DOHH2 (cell line): ENCODE measurements at regions not wholly inside any gene's neighbourhood (a gene's known extent, or its start where the extent isn't known, plus 50 kb on each side); places are given as distances from the start of the nearest gene placed in this dataset.

Source experiments
- H3F3A ChIP-seq: fragments of 200-600 bp; sonication (generic), shearing (Covaris generic); 2 replicates; pipeline ENCODE4 v1.6.0; 2016; ENCODE audit warnings: antibody characterized with exemption, mild to moderate bottlenecking; ENCODE audit not compliant: control insufficient read depth, insufficient read depth
- H3K27ac ChIP-seq: fragments of 200-600 bp; sonication (generic); 2 replicates; pipeline ENCODE4 v1.5.1; 2014; ENCODE audit warnings: low read depth, mild to moderate bottlenecking, low read length, moderate library complexity
- H3K27me3 ChIP-seq: fragments of 200-600 bp; sonication (generic); 2 replicates; pipeline ENCODE4 v1.6.1; 2014; ENCODE audit warnings: mild to moderate bottlenecking, low read length, mixed read lengths; ENCODE audit not compliant: control insufficient read depth
- H3K36me3 ChIP-seq: fragments of 200-600 bp; sonication (generic); 2 replicates; pipeline ENCODE4 v1.6.1; 2014; ENCODE audit warnings: mild to moderate bottlenecking, low read length, moderate library complexity, mixed read lengths; ENCODE audit not compliant: control insufficient read depth
- H3K4me1 ChIP-seq: fragments of 200-600 bp; sonication (generic); 2 replicates; pipeline ENCODE4 v1.6.1; 2014; ENCODE audit warnings: mild to moderate bottlenecking, low read length, mixed read lengths; ENCODE audit not compliant: control insufficient read depth
- H3K4me2 ChIP-seq: fragments of 200-600 bp; sonication (generic); 2 replicates; pipeline ENCODE4 v1.6.0; 2014; ENCODE audit warnings: mild to moderate bottlenecking, low read length, moderate library complexity
- H3K4me3 ChIP-seq: fragments of 200-600 bp; sonication (generic); 2 replicates; pipeline ENCODE4 v1.5.1; 2014; ENCODE audit warnings: mild to moderate bottlenecking, low read length, mixed read lengths
- H3K79me2 ChIP-seq: fragments of 200-600 bp; sonication (generic); 2 replicates; pipeline ENCODE4 v1.6.1; 2014; ENCODE audit warnings: mild to moderate bottlenecking, low read length, mixed read lengths; ENCODE audit not compliant: control insufficient read depth
- H3K9me2 ChIP-seq: fragments of 200-600 bp; sonication (generic); replicated peaks from 2 replicates; pipeline ENCODE4 v1.6.1; 2014; ENCODE audit warnings: mild to moderate bottlenecking, low read length, mixed read lengths; ENCODE audit not compliant: control insufficient read depth
- H3K9me3 ChIP-seq: fragments of 200-600 bp; sonication (generic); 2 replicates; pipeline ENCODE4 v1.6.1; 2014; ENCODE audit warnings: antibody characterized with exemption, low read length, mixed read lengths; ENCODE audit not compliant: control insufficient read depth, insufficient read depth
- H4K20me1 ChIP-seq: fragments of 200-600 bp; sonication (generic); 2 replicates; pipeline ENCODE4 v1.6.0; 2014; ENCODE audit warnings: low read depth, mild to moderate bottlenecking, antibody characterized with exemption, low read length, moderate library complexity; ENCODE audit not compliant: control insufficient read depth, insufficient read depth
- EZH2phosphoT487 ChIP-seq: fragments of 200-600 bp; sonication (generic); IDR thresholded peaks from 2 replicates; pipeline ENCODE4 v1.6.1; 2017; ENCODE audit warnings: borderline replicate concordance, mild to moderate bottlenecking, antibody characterized with exemption, low read length, moderate library complexity, mixed read lengths
- TF ChIP-seq, protein P1 (sequence below): fragments of 200-600 bp; sonication (generic); IDR thresholded peaks from one replicate; pipeline ENCODE4 v1.5.1; 2014; ENCODE audit warnings: antibody characterized with exemption, mild to moderate bottlenecking, low read depth, low read length; ENCODE audit not compliant: poor library complexity, severe bottlenecking

DNA sequence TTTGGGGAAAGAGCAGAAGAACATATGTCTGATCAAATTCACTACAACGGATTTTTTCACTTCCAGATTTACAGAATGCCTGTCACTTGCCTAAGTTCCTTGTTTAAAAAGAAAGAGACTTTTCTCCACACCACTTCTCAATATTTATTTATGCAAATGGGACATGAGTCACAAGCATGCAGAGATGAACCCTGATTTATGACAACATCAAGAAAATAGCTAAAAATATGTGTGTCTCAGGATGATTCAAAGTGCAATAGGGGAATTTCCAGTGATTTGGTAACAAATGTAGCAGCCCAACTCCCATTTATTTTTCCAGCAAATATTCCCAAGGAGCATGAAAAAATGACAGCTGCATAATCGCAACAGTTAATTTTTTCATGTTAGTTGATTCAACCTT is 180.4 kb upstream of the FAT1 start:
- TF ChIP-seq EZH2phosphoT487: no peak
- TF ChIP-seq, protein P1, sequence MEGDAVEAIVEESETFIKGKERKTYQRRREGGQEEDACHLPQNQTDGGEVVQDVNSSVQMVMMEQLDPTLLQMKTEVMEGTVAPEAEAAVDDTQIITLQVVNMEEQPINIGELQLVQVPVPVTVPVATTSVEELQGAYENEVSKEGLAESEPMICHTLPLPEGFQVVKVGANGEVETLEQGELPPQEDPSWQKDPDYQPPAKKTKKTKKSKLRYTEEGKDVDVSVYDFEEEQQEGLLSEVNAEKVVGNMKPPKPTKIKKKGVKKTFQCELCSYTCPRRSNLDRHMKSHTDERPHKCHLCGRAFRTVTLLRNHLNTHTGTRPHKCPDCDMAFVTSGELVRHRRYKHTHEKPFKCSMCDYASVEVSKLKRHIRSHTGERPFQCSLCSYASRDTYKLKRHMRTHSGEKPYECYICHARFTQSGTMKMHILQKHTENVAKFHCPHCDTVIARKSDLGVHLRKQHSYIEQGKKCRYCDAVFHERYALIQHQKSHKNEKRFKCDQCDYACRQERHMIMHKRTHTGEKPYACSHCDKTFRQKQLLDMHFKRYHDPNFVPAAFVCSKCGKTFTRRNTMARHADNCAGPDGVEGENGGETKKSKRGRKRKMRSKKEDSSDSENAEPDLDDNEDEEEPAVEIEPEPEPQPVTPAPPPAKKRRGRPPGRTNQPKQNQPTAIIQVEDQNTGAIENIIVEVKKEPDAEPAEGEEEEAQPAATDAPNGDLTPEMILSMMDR: no peak
- no peaks in the 10 kb centered on the region for H3K27me3 ChIP-seq
- no peaks in the 10 kb centered on the region for H3K4me1 ChIP-seq
- no peaks in the 10 kb centered on the region for H3K79me2 ChIP-seq
- peaks cover 5% of the 10 kb centered on the region; the same call in 1 of the 2 replicates for H3K9me3 ChIP-seq
- H3K9me2 ChIP-seq: no peaks in the 10 kb centered on the region
- no peaks in the 10 kb centered on the region for H4K20me1 ChIP-seq
- H3K4me3 ChIP-seq: no peak overlapping the region
- no peaks in the 10 kb centered on the region for H3K36me3 ChIP-seq
- H3K27ac ChIP-seq: no peak overlapping the region
- no peaks in the 10 kb centered on the region for H3F3A ChIP-seq
- H3K4me2 ChIP-seq: no peak overlapping the region

GRCh38 chr4:186906722-186907121 is 183.1 kb upstream of the FAT1 start:
- no peaks in the 10 kb centered on the region for H3K36me3 ChIP-seq
- no peaks in the 10 kb centered on the region for H3F3A ChIP-seq
- TF ChIP-seq, protein P1: no peak
- TF ChIP-seq EZH2phosphoT487: no peak

DNA sequence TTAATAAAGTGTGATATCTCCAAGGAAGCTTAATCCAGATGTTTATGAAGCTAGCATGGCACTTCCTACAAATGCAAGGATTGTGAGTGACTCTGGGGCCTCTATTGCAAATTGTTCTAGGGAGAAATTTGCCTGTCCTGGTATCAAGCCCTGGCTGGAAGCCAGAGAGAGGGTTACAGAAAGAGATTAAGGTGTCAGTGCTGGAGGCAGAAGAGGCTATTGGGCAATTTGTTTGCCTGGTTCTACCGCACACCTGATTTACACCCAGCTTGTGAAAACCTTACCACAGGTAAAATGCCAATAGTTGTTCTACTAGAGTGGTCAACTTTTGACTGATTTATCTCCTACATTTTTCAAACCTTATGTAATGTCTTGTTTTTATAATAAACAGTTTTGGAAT is 186.7 kb upstream of the FAT1 start:
- Histone ChIP-seq H3K79me2 (no peaks in the 10 kb centered on the region), H3F3A (no peaks in the 10 kb centered on the region), H3K36me3 (no peaks in the 10 kb centered on the region), H3K4me2 (no peak overlapping the region), H3K9me3 (peaks cover 5% of the 10 kb centered on the region; the same call in 1 of the 2 replicates), H3K9me2 (no peaks in the 10 kb centered on the region), H4K20me1 (no peaks in the 10 kb centered on the region), H3K4me1 (no peaks in the 10 kb centered on the region), H3K27ac (no peak overlapping the region), H3K27me3 (no peaks in the 10 kb centered on the region), H3K4me3 (no peak overlapping the region)
- TF ChIP-seq, protein P1: no peak
- TF ChIP-seq EZH2phosphoT487: no peak

More at GRCh38 chr4:186906722-186907121, 183.1 kb upstream of the FAT1 start:
- Histone ChIP-seq H3K27me3 (no peaks in the 10 kb centered on the region), H3K4me3 (no peak overlapping the region), H3K79me2 (no peaks in the 10 kb centered on the region), H4K20me1 (no peaks in the 10 kb centered on the region), H3K4me1 (no peaks in the 10 kb centered on the region), H3K9me2 (no peaks in the 10 kb centered on the region), H3K27ac (no peak overlapping the region), H3K9me3 (peaks cover 5% of the 10 kb centered on the region; the same call in 1 of the 2 replicates), H3K4me2 (no peak overlapping the region)
